ENCODE measurements at regions not wholly inside any gene's neighbourhood (a gene's known extent, or its start where the extent isn't known, plus 50 kb on each side); places are given as distances from the start of the nearest gene placed in this dataset.

- no peak for TF ChIP-seq POLR2A (IDR thresholded peaks at IDR 0.05; ENCODE audit: low read depth, low read length)
- TF ChIP-seq POLR2AphosphoS5 (IDR thresholded peaks at IDR 0.05; ENCODE audit: low read depth, low read length): no peak
Observed at GRCh38 chr4:97477974-97478373, 665.3 kb downstream of the STPG2 start.
